ENCODE measurements at regions not wholly inside any gene's neighbourhood (a gene's known extent, or its start where the extent isn't known, plus 50 kb on each side); places are given as distances from the start of the nearest gene placed in this dataset.

GRCh38 chr11:109165035-109165434, 257.0 kb upstream of the C11orf87 start:
- no peak for TF ChIP-seq YY1 (IDR thresholded peaks at IDR 0.05; ENCODE audit: extremely low read depth, insufficient replicate concordance, low read depth, low read length)
- no peak for TF ChIP-seq SIN3A (IDR thresholded peaks at IDR 0.05; ENCODE audit: low read depth)
- TF ChIP-seq POLR2AphosphoS5 (IDR thresholded peaks at IDR 0.05; ENCODE audit: low read depth, low read length) = no peak
- TF ChIP-seq, protein P1, sequence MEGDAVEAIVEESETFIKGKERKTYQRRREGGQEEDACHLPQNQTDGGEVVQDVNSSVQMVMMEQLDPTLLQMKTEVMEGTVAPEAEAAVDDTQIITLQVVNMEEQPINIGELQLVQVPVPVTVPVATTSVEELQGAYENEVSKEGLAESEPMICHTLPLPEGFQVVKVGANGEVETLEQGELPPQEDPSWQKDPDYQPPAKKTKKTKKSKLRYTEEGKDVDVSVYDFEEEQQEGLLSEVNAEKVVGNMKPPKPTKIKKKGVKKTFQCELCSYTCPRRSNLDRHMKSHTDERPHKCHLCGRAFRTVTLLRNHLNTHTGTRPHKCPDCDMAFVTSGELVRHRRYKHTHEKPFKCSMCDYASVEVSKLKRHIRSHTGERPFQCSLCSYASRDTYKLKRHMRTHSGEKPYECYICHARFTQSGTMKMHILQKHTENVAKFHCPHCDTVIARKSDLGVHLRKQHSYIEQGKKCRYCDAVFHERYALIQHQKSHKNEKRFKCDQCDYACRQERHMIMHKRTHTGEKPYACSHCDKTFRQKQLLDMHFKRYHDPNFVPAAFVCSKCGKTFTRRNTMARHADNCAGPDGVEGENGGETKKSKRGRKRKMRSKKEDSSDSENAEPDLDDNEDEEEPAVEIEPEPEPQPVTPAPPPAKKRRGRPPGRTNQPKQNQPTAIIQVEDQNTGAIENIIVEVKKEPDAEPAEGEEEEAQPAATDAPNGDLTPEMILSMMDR (IDR thresholded peaks at IDR 0.05 in 2 of 3, conservative IDR thresholded peaks at IDR 0.05 in 1 of 3; ENCODE audit: borderline replicate concordance in 1 of 3, insufficient read depth in 1 of 3, low read depth in 2 of 3, low read length in 2 of 3) = no peak
- no peak for TF ChIP-seq POLR2A (IDR thresholded peaks at IDR 0.05; ENCODE audit: borderline replicate concordance, extremely low read depth, insufficient read depth, insufficient read length)
